ENCODE measurements at regions not wholly inside any gene's neighbourhood (a gene's known extent, or its start where the extent isn't known, plus 50 kb on each side); places are given as distances from the start of the nearest gene placed in this dataset.
"Not testable (repeated sequence)": the region's sequence is repeated elsewhere in the genome, so short reads cannot be mapped to it uniquely, and the experiment has no call there.

DNA sequence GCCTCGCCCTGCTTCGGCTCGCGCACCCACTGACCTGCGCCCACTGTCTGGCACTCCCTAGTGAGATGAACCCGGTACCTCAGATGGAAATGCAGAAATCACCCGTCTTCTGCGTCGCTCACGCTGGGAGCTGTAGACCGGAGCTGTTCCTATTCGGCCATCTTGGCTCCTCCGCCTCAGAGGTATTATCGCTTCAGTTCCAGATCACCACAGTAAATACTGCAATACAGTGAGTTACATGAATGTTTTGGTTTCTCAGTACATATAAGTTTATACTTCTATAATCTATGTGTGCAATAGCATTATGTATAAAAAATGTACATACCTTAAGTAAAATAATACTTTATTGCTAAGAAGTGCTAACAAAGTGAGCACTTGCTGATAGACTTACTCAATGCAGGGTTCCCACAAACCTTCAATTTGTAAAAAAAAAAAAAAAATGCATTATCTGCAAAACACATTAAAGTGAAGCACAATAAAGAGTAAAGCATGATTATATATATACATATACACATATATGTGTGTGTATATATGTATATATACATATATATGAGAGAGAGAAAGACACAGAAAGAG, 78.7 kb downstream of the KCNA5 start:
- DNase-seq (ENCODE audit: low read depth in 4 of 6, low spot score in 6 of 6); H3K36me3 ChIP-seq (ENCODE audit: control insufficient read depth, insufficient read depth, low read length); H3K9me3 ChIP-seq (ENCODE audit: control insufficient read depth, insufficient read depth, low read length); H3K27me3 ChIP-seq (ENCODE audit: control insufficient read depth, insufficient read depth, low read length); H3K27ac ChIP-seq (ENCODE audit: low read depth, low read length); H3K4me3 ChIP-seq (ENCODE audit: low read depth, low read length); H3K4me1 ChIP-seq (ENCODE audit: control insufficient read depth, insufficient read depth, low read length): not testable (repeated sequence)
- no CpG with 5 or more reads among the region's 14 CpGs for WGBS (ENCODE audit: insufficient coverage)

DNA sequence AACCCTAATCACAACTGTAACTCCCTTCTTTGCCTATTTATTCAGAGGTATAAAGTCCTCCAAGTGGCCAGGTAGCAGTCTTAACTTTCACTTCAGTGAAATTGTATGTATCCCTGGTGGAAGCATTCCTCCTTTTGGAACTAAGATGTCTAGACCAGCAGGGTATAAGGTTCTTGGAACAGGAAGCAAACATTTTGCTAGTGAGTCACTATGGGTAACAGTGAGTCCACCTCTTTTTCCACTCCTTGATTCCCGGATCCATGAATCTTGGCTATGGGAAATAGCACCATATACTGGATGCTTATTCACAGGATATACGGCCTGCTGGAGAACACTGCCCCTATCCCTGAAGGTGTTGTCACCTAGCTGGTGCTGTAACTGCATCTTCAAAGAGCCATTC, 80.2 kb downstream of the KCNA5 start:
- H3K4me1 ChIP-seq (ENCODE audit: control insufficient read depth, insufficient read depth, low read length) = no peaks in the 10 kb centered on the region
- no peaks in the 10 kb centered on the region for H3K36me3 ChIP-seq (ENCODE audit: control insufficient read depth, insufficient read depth, low read length)
- H3K9me3 ChIP-seq (ENCODE audit: control insufficient read depth, insufficient read depth, low read length) = no peaks in the 10 kb centered on the region
- no peak overlapping the region for H3K4me3 ChIP-seq (ENCODE audit: low read depth, low read length)
- H3K27ac ChIP-seq (ENCODE audit: low read depth, low read length) = no peak overlapping the region
- no peak for DNase-seq (ENCODE audit: low read depth in 4 of 6, low spot score in 6 of 6)
- no peaks in the 10 kb centered on the region for H3K27me3 ChIP-seq (ENCODE audit: control insufficient read depth, insufficient read depth, low read length)
- WGBS (ENCODE audit: insufficient coverage) = 100% methylated on average over 1 of the region's 2 CpGs

DNA sequence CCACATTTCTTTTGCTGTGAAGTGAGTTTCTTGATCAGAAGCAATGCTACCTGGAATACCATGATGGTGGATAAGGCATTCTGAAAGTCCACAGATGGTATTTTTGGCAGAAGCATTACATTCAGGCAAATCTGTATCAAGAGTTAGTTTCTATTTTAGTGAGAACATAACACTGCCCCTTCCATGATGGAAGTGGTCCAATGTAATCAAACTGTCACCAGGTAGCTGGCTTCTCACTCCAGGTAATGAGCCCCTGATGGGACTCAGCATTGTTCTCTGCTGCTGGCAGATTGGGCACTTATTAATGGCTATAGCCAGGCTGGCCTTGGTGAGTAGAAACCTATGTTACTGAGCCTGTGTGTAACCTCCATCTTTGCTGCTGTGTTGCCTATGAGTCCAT, 80.7 kb downstream of the KCNA5 start:
- H3K36me3 ChIP-seq (ENCODE audit: control insufficient read depth, insufficient read depth, low read length) = no peaks in the 10 kb centered on the region
- no peaks in the 10 kb centered on the region for H3K9me3 ChIP-seq (ENCODE audit: control insufficient read depth, insufficient read depth, low read length)
- no peak overlapping the region for H3K27ac ChIP-seq (ENCODE audit: low read depth, low read length)
- H3K4me1 ChIP-seq (ENCODE audit: control insufficient read depth, insufficient read depth, low read length) = no peaks in the 10 kb centered on the region
- H3K4me3 ChIP-seq (ENCODE audit: low read depth, low read length) = no peak overlapping the region
- no peak for DNase-seq (ENCODE audit: low read depth in 4 of 6, low spot score in 6 of 6)
- H3K27me3 ChIP-seq (ENCODE audit: control insufficient read depth, insufficient read depth, low read length) = no peaks in the 10 kb centered on the region

DNA sequence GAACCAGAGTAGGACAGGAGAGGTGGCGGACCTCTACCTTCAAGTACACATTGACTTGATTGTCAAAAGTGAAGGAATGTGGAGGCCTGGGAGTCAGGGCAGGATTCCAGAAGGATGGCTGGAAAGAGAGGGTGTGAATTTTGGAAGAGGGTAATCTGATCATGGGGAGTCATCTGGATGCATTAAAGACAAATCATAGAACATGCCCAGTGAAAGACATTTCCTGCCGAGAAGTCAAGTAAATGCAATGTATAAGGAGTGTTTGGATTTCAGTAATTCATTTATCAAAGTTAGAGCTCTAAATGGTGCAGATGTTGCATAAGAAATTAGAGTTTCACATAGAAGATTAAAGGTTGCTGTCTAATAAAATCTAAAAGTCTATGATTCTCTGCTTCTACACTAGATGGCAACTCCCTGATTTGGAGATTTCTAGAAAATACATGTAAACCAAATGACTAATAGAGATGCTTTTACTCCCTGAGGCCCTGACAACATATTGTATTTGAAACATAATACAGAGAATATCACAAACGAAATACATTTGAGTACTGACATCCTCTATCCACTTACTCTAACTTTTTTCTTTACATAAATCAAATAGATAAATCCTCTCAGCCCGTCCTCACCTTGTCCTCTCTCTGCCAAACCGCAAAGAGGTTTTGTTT, 91.3 kb downstream of the KCNA5 start:
- H3K27me3 ChIP-seq (ENCODE audit: control insufficient read depth, insufficient read depth, low read length) = no peaks in the 10 kb centered on the region
- no peak overlapping the region for H3K4me3 ChIP-seq (ENCODE audit: low read depth, low read length)
- H3K27ac ChIP-seq (ENCODE audit: low read depth, low read length) = no peak overlapping the region
- WGBS (ENCODE audit: insufficient coverage) = 85% methylated on average over 3 of the region's 5 CpGs
- no peaks in the 10 kb centered on the region for H3K4me1 ChIP-seq (ENCODE audit: control insufficient read depth, insufficient read depth, low read length)
- H3K36me3 ChIP-seq (ENCODE audit: control insufficient read depth, insufficient read depth, low read length) = no peaks in the 10 kb centered on the region
- no peaks in the 10 kb centered on the region for H3K9me3 ChIP-seq (ENCODE audit: control insufficient read depth, insufficient read depth, low read length)
- DNase-seq (ENCODE audit: low read depth in 4 of 6, low spot score in 6 of 6) = no peak

DNA sequence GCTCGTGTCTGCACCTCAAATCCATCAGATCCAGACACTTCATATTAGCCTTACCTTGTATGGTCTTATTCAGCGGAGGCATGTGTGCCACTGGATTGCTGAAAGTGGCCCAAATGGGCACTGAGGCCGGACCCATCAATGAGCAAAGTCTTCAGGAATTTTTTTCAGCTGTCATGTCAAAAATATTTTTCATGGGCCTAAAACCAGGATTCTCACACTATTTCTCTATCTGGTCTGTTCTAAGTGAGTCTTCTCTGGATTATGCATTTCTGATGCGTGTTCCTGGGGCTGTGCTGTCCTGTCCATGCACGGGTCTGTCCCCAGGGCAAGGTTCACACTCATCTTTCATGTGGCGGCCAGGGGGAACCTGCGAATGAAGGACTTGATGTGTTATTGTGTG, 94.6 kb downstream of the KCNA5 start:
- DNase-seq (ENCODE audit: low read depth in 4 of 6, low spot score in 6 of 6) = no peak
- no peaks in the 10 kb centered on the region for H3K36me3 ChIP-seq (ENCODE audit: control insufficient read depth, insufficient read depth, low read length)
- H3K27me3 ChIP-seq (ENCODE audit: control insufficient read depth, insufficient read depth, low read length) = no peaks in the 10 kb centered on the region
- H3K27ac ChIP-seq (ENCODE audit: low read depth, low read length) = no peak overlapping the region
- no peaks in the 10 kb centered on the region for H3K9me3 ChIP-seq (ENCODE audit: control insufficient read depth, insufficient read depth, low read length)
- H3K4me3 ChIP-seq (ENCODE audit: low read depth, low read length) = no peak overlapping the region
- 87% methylated on average over 7 of the region's 7 CpGs for WGBS (ENCODE audit: insufficient coverage)
- no peaks in the 10 kb centered on the region for H3K4me1 ChIP-seq (ENCODE audit: control insufficient read depth, insufficient read depth, low read length)

DNA sequence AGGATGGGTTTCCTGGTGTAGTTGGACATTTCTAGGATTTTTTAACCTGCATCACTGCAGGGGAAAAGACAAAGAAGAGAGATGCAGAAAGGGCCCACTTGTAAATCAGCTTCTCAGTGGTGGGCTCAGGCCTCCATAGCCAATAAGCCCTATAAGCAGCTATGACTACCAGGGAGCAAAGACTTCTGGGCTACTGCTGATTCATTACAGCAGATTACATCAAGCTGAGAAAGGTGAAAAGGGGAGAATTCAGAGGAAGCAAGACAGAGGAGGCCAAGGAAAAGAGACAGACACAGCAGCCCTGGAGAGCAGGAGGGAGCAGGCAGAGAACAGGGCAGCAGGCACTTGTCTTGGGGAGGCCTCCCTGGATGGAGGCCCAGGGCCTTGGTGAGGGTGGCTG, 95.2 kb downstream of the KCNA5 start:
- Histone ChIP-seq H3K36me3 (ENCODE audit: control insufficient read depth, insufficient read depth, low read length) (no peaks in the 10 kb centered on the region), H3K27ac (ENCODE audit: low read depth, low read length) (no peak overlapping the region), H3K9me3 (ENCODE audit: control insufficient read depth, insufficient read depth, low read length) (no peaks in the 10 kb centered on the region), H3K4me1 (ENCODE audit: control insufficient read depth, insufficient read depth, low read length) (no peaks in the 10 kb centered on the region), H3K4me3 (ENCODE audit: low read depth, low read length) (no peak overlapping the region), H3K27me3 (ENCODE audit: control insufficient read depth, insufficient read depth, low read length) (no peaks in the 10 kb centered on the region)
- no peak for DNase-seq (ENCODE audit: low read depth in 4 of 6, low spot score in 6 of 6)

DNA sequence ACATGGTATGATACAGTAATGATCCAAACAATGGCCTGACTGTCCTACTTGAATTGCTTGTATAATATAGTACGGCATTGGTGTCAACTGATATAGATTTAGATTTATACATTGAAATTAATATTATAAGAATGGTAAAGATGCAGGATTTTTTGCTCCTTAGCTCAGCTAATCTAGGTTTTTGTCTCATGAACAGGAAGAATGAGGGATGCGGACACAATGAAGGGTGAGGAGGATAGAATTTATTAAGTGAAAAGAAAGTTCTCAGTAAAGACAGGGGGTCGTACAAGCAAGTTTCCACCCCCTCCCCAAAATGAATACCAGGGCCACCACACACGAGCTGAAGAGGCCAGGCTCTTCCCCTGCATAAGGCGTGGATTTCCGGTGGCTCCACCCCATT, 96.1 kb downstream of the KCNA5 start:
- Histone ChIP-seq H3K9me3 (ENCODE audit: control insufficient read depth, insufficient read depth, low read length) (no peaks in the 10 kb centered on the region), H3K4me1 (ENCODE audit: control insufficient read depth, insufficient read depth, low read length) (no peaks in the 10 kb centered on the region), H3K36me3 (ENCODE audit: control insufficient read depth, insufficient read depth, low read length) (no peaks in the 10 kb centered on the region), H3K27ac (ENCODE audit: low read depth, low read length) (no peak overlapping the region), H3K27me3 (ENCODE audit: control insufficient read depth, insufficient read depth, low read length) (no peaks in the 10 kb centered on the region), H3K4me3 (ENCODE audit: low read depth, low read length) (no peak overlapping the region)
- WGBS (ENCODE audit: insufficient coverage) = 100% methylated on average over 1 of the region's 6 CpGs
- no peak for DNase-seq (ENCODE audit: low read depth in 4 of 6, low spot score in 6 of 6)

DNA sequence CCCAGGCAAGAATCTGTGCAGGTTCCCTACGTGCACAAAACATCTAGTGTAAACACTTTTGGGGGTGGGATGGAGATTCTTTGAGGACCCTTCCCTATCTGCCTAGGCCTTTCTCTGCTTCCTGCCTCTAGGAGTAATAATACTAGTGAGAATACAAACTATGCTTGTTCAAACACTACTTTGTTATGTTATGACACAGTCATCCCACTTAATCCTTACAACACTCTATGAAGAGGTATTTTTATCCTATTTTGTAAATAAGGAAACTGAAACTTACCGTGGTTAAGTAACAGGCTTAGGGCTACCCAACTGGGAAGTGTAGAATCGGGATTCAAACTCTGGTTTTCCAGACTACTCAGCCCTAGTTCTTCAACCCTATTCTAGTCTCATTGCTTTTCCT, 96.5 kb downstream of the KCNA5 start:
- WGBS (ENCODE audit: insufficient coverage) = 88% methylated on average over 1 of the region's 3 CpGs
- DNase-seq (ENCODE audit: low read depth in 4 of 6, low spot score in 6 of 6) = no peak

DNA sequence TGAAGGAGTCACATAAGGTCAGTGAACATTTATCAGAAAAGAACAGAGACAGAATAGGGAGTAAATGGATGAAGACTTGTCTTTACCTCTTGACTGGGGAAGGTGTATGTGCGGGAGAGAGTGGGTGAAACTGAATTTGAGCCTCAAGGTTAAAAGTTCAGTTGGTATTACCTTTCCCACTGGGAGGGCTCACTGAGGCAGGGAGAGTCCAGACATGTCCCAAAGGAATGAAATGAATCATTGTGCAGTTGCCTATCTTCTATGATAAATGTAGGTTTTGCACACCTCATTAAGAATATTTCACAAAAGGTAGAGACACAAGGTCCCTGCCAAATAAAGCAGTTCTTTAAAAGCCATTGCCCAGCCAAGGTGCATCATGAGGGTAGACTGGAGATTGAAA, 105.2 kb downstream of the KCNA5 start:
- no peak for DNase-seq (ENCODE audit: low read depth in 4 of 6, low spot score in 6 of 6)
- H3K27me3 ChIP-seq (ENCODE audit: control insufficient read depth, insufficient read depth, low read length) = no peaks in the 10 kb centered on the region
- no peaks in the 10 kb centered on the region for H3K36me3 ChIP-seq (ENCODE audit: control insufficient read depth, insufficient read depth, low read length)
- no peak overlapping the region for H3K4me3 ChIP-seq (ENCODE audit: low read depth, low read length)
- H3K4me1 ChIP-seq (ENCODE audit: control insufficient read depth, insufficient read depth, low read length) = peaks cover 3% of the 10 kb centered on the region
- no peaks in the 10 kb centered on the region for H3K9me3 ChIP-seq (ENCODE audit: control insufficient read depth, insufficient read depth, low read length)
- no peak overlapping the region for H3K27ac ChIP-seq (ENCODE audit: low read depth, low read length)
- WGBS (ENCODE audit: insufficient coverage) = 100% methylated on average over 1 of the region's 1 CpG

More for the DNA sequence above, 96.5 kb downstream of the KCNA5 start:
- Histone ChIP-seq H3K4me1 (ENCODE audit: control insufficient read depth, insufficient read depth, low read length) (no peaks in the 10 kb centered on the region), H3K9me3 (ENCODE audit: control insufficient read depth, insufficient read depth, low read length) (no peaks in the 10 kb centered on the region), H3K27ac (ENCODE audit: low read depth, low read length) (no peak overlapping the region), H3K27me3 (ENCODE audit: control insufficient read depth, insufficient read depth, low read length) (no peaks in the 10 kb centered on the region), H3K4me3 (ENCODE audit: low read depth, low read length) (no peak overlapping the region), H3K36me3 (ENCODE audit: control insufficient read depth, insufficient read depth, low read length) (no peaks in the 10 kb centered on the region)

DNA sequence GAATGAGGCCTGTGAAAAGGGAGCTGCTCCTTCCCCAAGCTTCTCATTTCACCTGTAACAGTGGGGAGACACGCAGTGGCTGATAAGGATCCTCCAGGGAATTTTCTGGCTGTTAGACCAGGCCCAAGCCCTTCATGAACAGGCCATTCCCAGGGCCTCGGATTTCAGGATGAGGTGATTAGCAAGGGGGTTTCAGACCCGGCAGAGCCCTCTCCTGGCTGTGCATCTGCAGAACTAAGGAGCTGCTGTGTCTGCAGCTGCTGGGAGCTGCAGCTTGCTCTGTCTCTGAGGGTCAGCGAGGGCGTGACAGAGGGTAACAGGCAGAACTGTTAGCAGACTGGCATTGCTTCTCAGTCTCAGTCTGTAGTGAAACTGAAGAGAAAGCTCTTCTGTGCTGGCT, 110.4 kb downstream of the KCNA5 start:
- no peak overlapping the region for H3K4me3 ChIP-seq (ENCODE audit: low read depth, low read length)
- no peaks in the 10 kb centered on the region for H3K9me3 ChIP-seq (ENCODE audit: control insufficient read depth, insufficient read depth, low read length)
- no peak overlapping the region for H3K27ac ChIP-seq (ENCODE audit: low read depth, low read length)
- no peaks in the 10 kb centered on the region for H3K27me3 ChIP-seq (ENCODE audit: control insufficient read depth, insufficient read depth, low read length)
- H3K4me1 ChIP-seq (ENCODE audit: control insufficient read depth, insufficient read depth, low read length) = peaks cover 6% of the 10 kb centered on the region
- no peak for DNase-seq (ENCODE audit: low read depth in 4 of 6, low spot score in 6 of 6)
- no peaks in the 10 kb centered on the region for H3K36me3 ChIP-seq (ENCODE audit: control insufficient read depth, insufficient read depth, low read length)
- WGBS (ENCODE audit: insufficient coverage) = 44% methylated on average over 5 of the region's 5 CpGs
